IMR-90 (cell line): ENCODE measurements at regions not wholly inside any gene's neighbourhood (a gene's known extent, or its start where the extent isn't known, plus 50 kb on each side); places are given as distances from the start of the nearest gene placed in this dataset.

Experiments used
- ATAC-seq: fragments of 200-7000 bp; cut with Tn5 transposase; 2 replicates; pipeline ENCODE4 v1.9.1; 2020; ENCODE audit warnings: low read depth, mild to moderate bottlenecking, moderate library complexity
- BruUV-seq: library from RNA; stranded (reverse); fragments of 400-500 nt; replicated peaks from 2 replicates; lab custom pipeline; 2021; lab: Mats Ljungman, UMichigan
- CTCF ChIA-PET: fragments of 300-600 bp; formaldehyde crosslinking; extraction: SDS; loops from one replicate; lab custom pipeline; 2021; ENCODE audit warnings: antibody characterized with exemption; lab: Yijun Ruan, JAX
- POLR2A ChIA-PET: fragments of 300-600 bp; sonication (Branson Sonifier 250); formaldehyde crosslinking; loops from one replicate; lab custom pipeline; 2022; ENCODE audit warnings: antibody characterized with exemption; ENCODE audit not compliant: unreplicated experiment; lab: Charles Lee
- DNase-seq: peaks from one replicate; pipeline ENCODE4 v3.0.0; 2013
- H2AFZ ChIP-seq: replicated peaks from 2 replicates; pipeline ENCODE3; 2013; ENCODE audit warnings: low read length, mild to moderate bottlenecking; ENCODE audit not compliant: poor library complexity
- H2AK5ac ChIP-seq: 2 replicates; pipeline ENCODE4 v1.6.1; 2013; ENCODE audit warnings: low read depth, low read length, inconsistent platforms
- H2AK9ac ChIP-seq: replicated peaks from 2 replicates; pipeline ENCODE3; 2013; ENCODE audit warnings: mild to moderate bottlenecking, low read depth, low read length, moderate library complexity; ENCODE audit not compliant: poor library complexity
- H2BK120ac ChIP-seq: 2 replicates; pipeline ENCODE4 v1.6.1; 2013; ENCODE audit warnings: low read depth, low read length, inconsistent platforms
- H2BK15ac ChIP-seq: 3 replicates; pipeline ENCODE4 v1.6.1; 2013; ENCODE audit warnings: low read depth, low read length, inconsistent platforms
- H2BK20ac ChIP-seq: 2 replicates; pipeline ENCODE4 v1.6.1; 2013; ENCODE audit warnings: low read depth, mild to moderate bottlenecking, inconsistent platforms, low read length, moderate library complexity
- H2BK5ac ChIP-seq: 2 replicates; pipeline ENCODE4 v1.6.1; 2013; ENCODE audit warnings: mild to moderate bottlenecking, low read depth, low read length, inconsistent platforms; ENCODE audit not compliant: poor library complexity, severe bottlenecking
- H3K14ac ChIP-seq: replicated peaks from 2 replicates; pipeline ENCODE4 v1.6.1; 2013; ENCODE audit warnings: low read depth, low read length, inconsistent platforms
- H3K18ac ChIP-seq: 2 replicates; pipeline ENCODE4 v1.6.1; 2013; ENCODE audit warnings: low read depth, low read length, control low read depth
- H3K23ac ChIP-seq: 2 replicates; pipeline ENCODE4 v1.6.1; 2013; ENCODE audit warnings: low read depth, low read length, inconsistent platforms
- H3K27ac ChIP-seq: 2 replicates; pipeline ENCODE4 v1.5.1; 2013; ENCODE audit warnings: mild to moderate bottlenecking, control low read depth, low read length; ENCODE audit not compliant: insufficient read depth
- H3K27me3 ChIP-seq: 2 replicates; pipeline ENCODE4 v1.6.1; 2013; ENCODE audit warnings: low read length; ENCODE audit not compliant: control insufficient read depth, insufficient read depth
- H3K36me3 ChIP-seq: 2 replicates; pipeline ENCODE4 v1.6.1; 2013; ENCODE audit warnings: low read length, mixed read lengths; ENCODE audit not compliant: control insufficient read depth, insufficient read depth
- H3K4ac ChIP-seq: 2 replicates; pipeline ENCODE4 v1.6.1; 2013; ENCODE audit warnings: low read depth, low read length, inconsistent platforms
- H3K4me1 ChIP-seq: 2 replicates; pipeline ENCODE4 v1.6.1; 2013; ENCODE audit warnings: low read length, mixed read lengths; ENCODE audit not compliant: control insufficient read depth, insufficient read depth
- H3K4me2 ChIP-seq: 2 replicates; pipeline ENCODE4 v1.6.1; 2013; ENCODE audit warnings: low read depth, mild to moderate bottlenecking, control low read depth, low read length, moderate library complexity
- H3K4me3 ChIP-seq: 2 replicates; pipeline ENCODE4 v1.5.1; 2013; ENCODE audit warnings: low read depth, mild to moderate bottlenecking, control low read depth, low read length, moderate library complexity; ENCODE audit not compliant: insufficient read depth
- H3K56ac ChIP-seq: 2 replicates; pipeline ENCODE4 v1.6.1; 2013; ENCODE audit warnings: low read length, inconsistent platforms; ENCODE audit not compliant: insufficient read depth; ENCODE audit errors: extremely low read depth
- H3K79me1 ChIP-seq, 2 experiments: 2 replicates each; pipeline ENCODE4 v1.6.1; 2013; ENCODE audit warnings: low read length in 2 of 2, inconsistent platforms in 1 of 2, low read depth in 1 of 2
- H3K9ac ChIP-seq: 2 replicates; pipeline ENCODE4 v1.6.1; 2013; ENCODE audit warnings: low read depth, low read length, control low read depth
- H3K9me1 ChIP-seq: 2 replicates; pipeline ENCODE4 v1.6.1; 2013; ENCODE audit warnings: low read length, inconsistent platforms; ENCODE audit not compliant: insufficient read depth
- H3K9me3 ChIP-seq: 2 replicates; pipeline ENCODE4 v1.6.1; 2013; ENCODE audit warnings: low read length; ENCODE audit not compliant: control insufficient read depth, insufficient read depth
- H4K20me1 ChIP-seq: 2 replicates; pipeline ENCODE4 v1.6.1; 2013; ENCODE audit warnings: low read length, inconsistent platforms; ENCODE audit not compliant: insufficient read depth
- H4K5ac ChIP-seq: 2 replicates; pipeline ENCODE4 v1.6.1; 2013; ENCODE audit warnings: mild to moderate bottlenecking, low read depth, low read length, control low read depth
- H4K8ac ChIP-seq, 2 experiments: 2 replicates each; pipeline ENCODE4 v1.6.1; 2013; ENCODE audit warnings: low read depth in 2 of 2, low read length in 2 of 2, control low read depth in 1 of 2, inconsistent platforms in 1 of 2
- H4K91ac ChIP-seq: 2 replicates; pipeline ENCODE4 v1.6.1; 2013; ENCODE audit warnings: low read depth, low read length, inconsistent platforms; ENCODE audit not compliant: insufficient read depth
- BHLHE40 ChIP-seq: fragments of 150-350 bp; IDR thresholded peaks from 2 replicates; pipeline ENCODE4 v1.6.1; 2016; ENCODE audit warnings: mild to moderate bottlenecking, low read depth, low read length
- CEBPB ChIP-seq: IDR thresholded peaks from 2 replicates; pipeline ENCODE4 v1.6.1; 2012; ENCODE audit warnings: low read depth, low read length, improper control_type of control experiment
- FOS ChIP-seq: fragments of 150-350 bp; IDR thresholded peaks from 2 replicates; pipeline ENCODE4 v1.6.1; 2016; ENCODE audit warnings: low read depth, low read length
- MAFK ChIP-seq: IDR thresholded peaks from 2 replicates; pipeline ENCODE4 v1.6.1; 2012; ENCODE audit warnings: low read depth, low read length, improper control_type of control experiment
- MAZ ChIP-seq: IDR thresholded peaks from 2 replicates; pipeline ENCODE4 v1.6.1; 2012; ENCODE audit warnings: low read depth, mild to moderate bottlenecking, low read length, improper control_type of control experiment, moderate library complexity, borderline replicate concordance
- MXI1 ChIP-seq: IDR thresholded peaks from 2 replicates; pipeline ENCODE4 v1.6.1; 2012; ENCODE audit warnings: low read depth, mild to moderate bottlenecking, low read length, moderate library complexity, borderline replicate concordance
- NFE2L2 ChIP-seq: fragments of 150-350 bp; IDR thresholded peaks from 2 replicates; pipeline ENCODE4 v1.6.1; 2016; ENCODE audit warnings: low read depth, mild to moderate bottlenecking, low read length
- POLR2A ChIP-seq: IDR thresholded peaks from 2 replicates; pipeline ENCODE4 v1.6.1; 2012; ENCODE audit warnings: mild to moderate bottlenecking, low read depth, low read length
- RAD21 ChIP-seq: IDR thresholded peaks from 2 replicates; pipeline ENCODE4 v1.6.1; 2012; ENCODE audit warnings: low read length, improper control_type of control experiment
- RCOR1 ChIP-seq: IDR thresholded peaks from 2 replicates; pipeline ENCODE4 v1.6.1; 2012; ENCODE audit warnings: mild to moderate bottlenecking, low read length, improper control_type of control experiment; ENCODE audit not compliant: insufficient replicate concordance
- USF2 ChIP-seq: fragments of 150-350 bp; IDR thresholded peaks from 2 replicates; pipeline ENCODE4 v1.6.1; 2017; ENCODE audit warnings: mild to moderate bottlenecking, antibody characterized with exemption, low read length, low read depth
- WGBS, 2 experiments: methylation state at CpG; one replicate each; pipeline versions ENCODE4 v1.1.5 to v1.1.7; 2013; ENCODE audit warnings: missing lambda C conversion rate in 2 of 2; ENCODE audit not compliant: insufficient read length in 1 of 2; ENCODE audit errors: extremely low coverage in 2 of 2; 5-methylcytosine and 5-hydroxymethylcytosine counted together
- dilution Hi-C: fragments of 300-500 bp; cut with HindIII; formaldehyde crosslinking; loops from one replicate; pipeline ENCODE4 v1.14.3; 2018; ENCODE audit warnings: low sequenced_read_pairs; ENCODE audit not compliant: unreplicated experiment
- in situ Hi-C: fragments of 300-500 bp; cut with MboI; formaldehyde crosslinking; loops from 3 replicates; pipeline ENCODE4 v1.14.3; 2019; ENCODE audit warnings: low sequenced_read_pairs, inconsistent platforms, mixed read lengths
- intact Hi-C: fragments of 100-400 bp; cut with micrococcal nuclease; formaldehyde crosslinking; loops from 2 replicates; pipeline ENCODE4 v1.10.0; 2022
- TF ChIP-seq, protein P1 (sequence below): conservative IDR thresholded peaks from 2 replicates; pipeline ENCODE4 v1.5.1; 2012; ENCODE audit warnings: mild to moderate bottlenecking, low read depth, low read length, improper control_type of control experiment

GRCh38 chr10:31112961-31113360, 81.3 kb upstream of the ZNF438 start:
- H3K23ac ChIP-seq = no peak overlapping the region
- intact Hi-C loops = no loop called here
- peak overlapping the region; percentile 48 for H2AK5ac ChIP-seq
- DNase-seq (peak; percentile 40), ATAC-seq (no peak)
- H3K27me3 ChIP-seq = no peaks in the 10 kb centered on the region
- peak overlapping the region; percentile 56; the same call in 1 of the 2 replicates for H2BK120ac ChIP-seq
- peak overlapping the region; percentile 55 for H4K91ac ChIP-seq
- no peak overlapping the region for H3K14ac ChIP-seq
- H3K56ac ChIP-seq = no peak overlapping the region
- H3K18ac ChIP-seq = no peak overlapping the region
- POLR2A ChIA-PET = interaction anchor here (0.5 kb wide), 1 partner anchor 56 kb away, joined by 4 read pairs; no protein-coding TSS in a partner anchor
- no peak overlapping the region for H3K4ac ChIP-seq
- in situ Hi-C loops = no loop called here
- H3K4me2 ChIP-seq = no peak overlapping the region
- H2BK20ac ChIP-seq = peak overlapping the region; percentile 39; the same call in 1 of the 2 replicates
- no peak overlapping the region for H3K4me3 ChIP-seq
- H4K8ac ChIP-seq = no peak overlapping the region
- H2BK15ac ChIP-seq = peak overlapping the region; percentile 87; the same call in 1 of the 3 replicates
- H4K5ac ChIP-seq = no peak overlapping the region
- H3K4me1 ChIP-seq = 0 out of 2 replicates have a peak, but pooled peaks cover 1% of the 10 kb centered on the region
- TF ChIP-seq RAD21 (no peak), MAFK (no peak), MAZ (no peak), MXI1 (no peak), POLR2A (no peak), CEBPB (no peak), USF2 (no peak), RCOR1 (no peak), NFE2L2 (no peak), FOS (no peak), BHLHE40 (no peak)
- TF ChIP-seq, protein P1, sequence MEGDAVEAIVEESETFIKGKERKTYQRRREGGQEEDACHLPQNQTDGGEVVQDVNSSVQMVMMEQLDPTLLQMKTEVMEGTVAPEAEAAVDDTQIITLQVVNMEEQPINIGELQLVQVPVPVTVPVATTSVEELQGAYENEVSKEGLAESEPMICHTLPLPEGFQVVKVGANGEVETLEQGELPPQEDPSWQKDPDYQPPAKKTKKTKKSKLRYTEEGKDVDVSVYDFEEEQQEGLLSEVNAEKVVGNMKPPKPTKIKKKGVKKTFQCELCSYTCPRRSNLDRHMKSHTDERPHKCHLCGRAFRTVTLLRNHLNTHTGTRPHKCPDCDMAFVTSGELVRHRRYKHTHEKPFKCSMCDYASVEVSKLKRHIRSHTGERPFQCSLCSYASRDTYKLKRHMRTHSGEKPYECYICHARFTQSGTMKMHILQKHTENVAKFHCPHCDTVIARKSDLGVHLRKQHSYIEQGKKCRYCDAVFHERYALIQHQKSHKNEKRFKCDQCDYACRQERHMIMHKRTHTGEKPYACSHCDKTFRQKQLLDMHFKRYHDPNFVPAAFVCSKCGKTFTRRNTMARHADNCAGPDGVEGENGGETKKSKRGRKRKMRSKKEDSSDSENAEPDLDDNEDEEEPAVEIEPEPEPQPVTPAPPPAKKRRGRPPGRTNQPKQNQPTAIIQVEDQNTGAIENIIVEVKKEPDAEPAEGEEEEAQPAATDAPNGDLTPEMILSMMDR = no peak
- no peak overlapping the region for H3K27ac ChIP-seq
- H3K9ac ChIP-seq = no peak overlapping the region
- H3K9me1 ChIP-seq = no peaks in the 10 kb centered on the region
- H3K9me3 ChIP-seq = peaks cover 2% of the 10 kb centered on the region; the same call in 1 of the 2 replicates
- dilution Hi-C loops = no loop called here
- no CpG with 5 or more reads among the region's 3 CpGs for WGBS, 2 experiments
- peak overlapping the region; percentile 5 for H2AK9ac ChIP-seq
- CTCF ChIA-PET = no interaction called here
- H4K20me1 ChIP-seq = no peaks in the 10 kb centered on the region
- no peak overlapping the region for H2BK5ac ChIP-seq
- BruUV-seq = no TSS peak
- no peaks in the 10 kb centered on the region for H3K79me1 ChIP-seq
- peak overlapping the region; percentile 26 for H2AFZ ChIP-seq
- H3K36me3 ChIP-seq = no peaks in the 10 kb centered on the region
